HEK293T (cell line): ENCODE measurements at regions not wholly inside any gene's neighbourhood (a gene's known extent, or its start where the extent isn't known, plus 50 kb on each side); places are given as distances from the start of the nearest gene placed in this dataset.

ENCODE experiments used
- BHLHE40 ChIP-seq: fragments of 450-650 bp; IDR thresholded peaks from 2 replicates; pipeline ENCODE4 v1.6.1; 2016; ENCODE audit warnings: mild to moderate bottlenecking, moderate library complexity, borderline replicate concordance
- CTBP1 ChIP-seq: fragments of 450-650 bp; IDR thresholded peaks from 2 replicates; pipeline ENCODE4 v1.6.1; 2016; ENCODE audit warnings: borderline replicate concordance
- FOXA1 ChIP-seq: fragments of 450-650 bp; IDR thresholded peaks from 2 replicates; pipeline ENCODE4 v1.6.1; 2016; ENCODE audit warnings: mild to moderate bottlenecking
- HDGF ChIP-seq: fragments of 450-650 bp; IDR thresholded peaks from 2 replicates; pipeline ENCODE4 v1.6.1; 2017; ENCODE audit warnings: antibody characterized with exemption, borderline replicate concordance
- LEF1 ChIP-seq: fragments of 450-650 bp; IDR thresholded peaks from 2 replicates; pipeline ENCODE4 v1.6.1; 2017; ENCODE audit warnings: mild to moderate bottlenecking, borderline replicate concordance
- PKNOX1 ChIP-seq: fragments of 450-650 bp; IDR thresholded peaks from 2 replicates; pipeline ENCODE4 v1.6.1; 2016
- SUZ12 ChIP-seq: fragments of 450-650 bp; IDR thresholded peaks from 2 replicates; pipeline ENCODE4 v1.6.1; 2016; ENCODE audit warnings: mild to moderate bottlenecking
- TARDBP ChIP-seq: fragments of 450-650 bp; IDR thresholded peaks from 2 replicates; pipeline ENCODE4 v1.6.1; 2016
- ZNF384 ChIP-seq: fragments of 450-650 bp; IDR thresholded peaks from 2 replicates; pipeline ENCODE4 v1.6.1; 2016

DNA sequence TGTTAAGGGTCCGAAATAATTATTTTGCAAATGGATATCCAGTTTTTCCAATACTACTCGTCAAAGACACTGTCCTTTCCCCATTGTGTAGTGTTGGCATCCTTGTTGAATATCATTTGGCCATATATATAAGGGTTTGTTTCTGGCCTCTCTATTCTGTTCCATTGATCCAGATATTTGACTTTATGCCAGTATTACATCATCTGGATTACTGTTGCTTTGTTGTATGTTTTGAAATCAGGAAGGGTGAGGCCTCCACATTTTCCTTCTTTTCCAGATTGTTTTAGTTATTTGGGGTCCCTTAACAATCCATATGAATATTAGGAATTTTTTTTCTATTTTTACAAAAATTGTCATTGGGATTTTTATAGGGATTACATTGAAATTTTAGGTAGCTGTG, 244.1 kb downstream of the GPD2 start:
- TF ChIP-seq HDGF (no peak), FOXA1 (no peak), SUZ12 (no peak), PKNOX1 (no peak), CTBP1 (no peak), TARDBP (no peak), LEF1 (no peak), ZNF384 (no peak), BHLHE40 (no peak)
